HCEC 1CT (cell line): ENCODE measurements at regions not wholly inside any gene's neighbourhood (a gene's known extent, or its start where the extent isn't known, plus 50 kb on each side); places are given as distances from the start of the nearest gene placed in this dataset.

ENCODE experiments used
- DNase-seq: peaks from one replicate; pipeline ENCODE4 v3.0.0-alpha.2; 2017

GRCh38 chr3:30123224-30123623 lies 483.2 kb upstream of the TGFBR2 start:
- DNase-seq = no peak

- no peak for DNase-seq
Measured at GRCh38 chr3:30123755-30124154, 482.6 kb upstream of the TGFBR2 start.

- DNase-seq = no peak
Measured at GRCh38 chr3:30124435-30125370, 481.7 kb upstream of the TGFBR2 start.

- no peak for DNase-seq
Measured at GRCh38 chr3:30129765-30130164, 476.6 kb upstream of the TGFBR2 start.

- DNase-seq = no peak
Measured at GRCh38 chr3:30130391-30130790, 476.0 kb upstream of the TGFBR2 start.

- no peak for DNase-seq
Measured at GRCh38 chr3:30131191-30131590, 475.2 kb upstream of the TGFBR2 start.

GRCh38 chr3:30135190-30135589 lies 471.2 kb upstream of the TGFBR2 start:
- no peak for DNase-seq

- no peak for DNase-seq
Measured at GRCh38 chr3:30139283-30139682, 467.1 kb upstream of the TGFBR2 start.

GRCh38 chr3:30140356-30141075 lies 465.9 kb upstream of the TGFBR2 start:
- no peak for DNase-seq

- DNase-seq = no peak
Measured at GRCh38 chr3:30141178-30141581, 465.2 kb upstream of the TGFBR2 start.

GRCh38 chr3:30141927-30142326 lies 464.5 kb upstream of the TGFBR2 start:
- no peak for DNase-seq

GRCh38 chr3:30142946-30143345 lies 463.5 kb upstream of the TGFBR2 start:
- no peak for DNase-seq

GRCh38 chr3:30145281-30145680 lies 461.1 kb upstream of the TGFBR2 start:
- DNase-seq = no peak

- DNase-seq = no peak
Measured at GRCh38 chr3:30146978-30147377, 459.4 kb upstream of the TGFBR2 start.

GRCh38 chr3:30154853-30155252 lies 451.5 kb upstream of the TGFBR2 start:
- no peak for DNase-seq

- no peak for DNase-seq
Measured at GRCh38 chr3:30155755-30156154, 450.6 kb upstream of the TGFBR2 start.

GRCh38 chr3:30156586-30157498 lies 449.6 kb upstream of the TGFBR2 start:
- peak; percentile 6 for DNase-seq

- DNase-seq = peak; percentile 63
Measured at GRCh38 chr3:30161375-30161774, 445.0 kb upstream of the TGFBR2 start.

GRCh38 chr3:30162579-30162978 lies 443.8 kb upstream of the TGFBR2 start:
- peak; percentile 87 for DNase-seq

GRCh38 chr3:30166535-30166934 lies 439.9 kb upstream of the TGFBR2 start:
- no peak for DNase-seq

- no peak for DNase-seq
Measured at GRCh38 chr3:30167541-30168011, 438.8 kb upstream of the TGFBR2 start.

GRCh38 chr3:30169487-30169886 lies 436.9 kb upstream of the TGFBR2 start:
- no peak for DNase-seq
